ENCODE measurements at regions not wholly inside any gene's neighbourhood (a gene's known extent, or its start where the extent isn't known, plus 50 kb on each side); places are given as distances from the start of the nearest gene placed in this dataset.

DNA sequence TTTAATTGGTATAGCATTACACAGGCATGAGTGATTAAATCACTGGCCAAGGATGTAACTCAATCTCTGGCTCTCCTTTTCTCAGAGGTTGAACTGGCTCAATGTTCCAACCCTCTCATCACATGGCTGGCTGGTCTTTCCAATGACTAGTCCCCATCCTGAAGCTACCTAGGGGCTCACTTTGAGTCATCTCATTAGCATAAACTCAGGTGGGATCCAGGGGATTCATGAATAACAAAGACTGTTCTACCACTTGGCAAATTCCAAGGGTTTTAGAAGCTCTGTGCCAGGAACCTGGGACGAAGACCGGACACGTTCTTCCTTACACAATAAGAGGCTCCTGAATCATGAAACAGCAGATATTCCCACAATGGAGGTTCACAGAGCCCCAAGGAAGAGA, 145.0 kb upstream of the SPATS2L start:
- Mint-ChIP-seq H3K4me1 (ENCODE audit: low read depth) (peaks cover 20% of the 10 kb centered on the region), H3K4me3 (ENCODE audit: low read depth) (no peak overlapping the region), H3K27me3 (no peaks in the 10 kb centered on the region), H3K27ac (no peak overlapping the region), H3K9me3 (ENCODE audit: low read depth) (peaks cover 3% of the 10 kb centered on the region), H3K36me3 (ENCODE audit: insufficient read depth) (no peaks in the 10 kb centered on the region)
- no peak for DNase-seq (ENCODE audit: low spot score, unreplicated experiment)
- TF ChIP-seq, protein P1, sequence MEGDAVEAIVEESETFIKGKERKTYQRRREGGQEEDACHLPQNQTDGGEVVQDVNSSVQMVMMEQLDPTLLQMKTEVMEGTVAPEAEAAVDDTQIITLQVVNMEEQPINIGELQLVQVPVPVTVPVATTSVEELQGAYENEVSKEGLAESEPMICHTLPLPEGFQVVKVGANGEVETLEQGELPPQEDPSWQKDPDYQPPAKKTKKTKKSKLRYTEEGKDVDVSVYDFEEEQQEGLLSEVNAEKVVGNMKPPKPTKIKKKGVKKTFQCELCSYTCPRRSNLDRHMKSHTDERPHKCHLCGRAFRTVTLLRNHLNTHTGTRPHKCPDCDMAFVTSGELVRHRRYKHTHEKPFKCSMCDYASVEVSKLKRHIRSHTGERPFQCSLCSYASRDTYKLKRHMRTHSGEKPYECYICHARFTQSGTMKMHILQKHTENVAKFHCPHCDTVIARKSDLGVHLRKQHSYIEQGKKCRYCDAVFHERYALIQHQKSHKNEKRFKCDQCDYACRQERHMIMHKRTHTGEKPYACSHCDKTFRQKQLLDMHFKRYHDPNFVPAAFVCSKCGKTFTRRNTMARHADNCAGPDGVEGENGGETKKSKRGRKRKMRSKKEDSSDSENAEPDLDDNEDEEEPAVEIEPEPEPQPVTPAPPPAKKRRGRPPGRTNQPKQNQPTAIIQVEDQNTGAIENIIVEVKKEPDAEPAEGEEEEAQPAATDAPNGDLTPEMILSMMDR (IDR thresholded peaks at IDR 0.05; ENCODE audit: unreplicated experiment): no peak

DNA sequence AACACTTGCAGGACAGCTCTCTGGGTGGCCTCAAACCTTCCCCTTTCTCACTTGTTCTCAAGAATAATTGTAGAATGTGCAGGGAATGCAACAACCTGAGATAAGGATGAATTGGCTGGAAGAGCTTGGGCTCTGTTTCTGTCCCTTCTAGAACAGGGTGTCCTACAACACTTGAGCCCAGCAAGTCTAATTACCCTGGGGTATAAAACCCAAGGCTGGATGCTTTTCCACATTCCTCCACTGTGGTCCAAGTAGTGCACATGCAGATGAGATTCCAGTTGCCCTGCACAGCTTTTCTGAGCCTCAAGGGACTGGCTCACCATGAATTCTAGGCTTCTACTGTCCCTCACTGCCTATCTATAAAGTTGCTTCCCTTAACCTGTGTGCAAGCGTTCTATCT, 140.8 kb upstream of the SPATS2L start:
- Mint-ChIP-seq H3K9me3 (ENCODE audit: low read depth) (peaks cover 3% of the 10 kb centered on the region), H3K4me3 (ENCODE audit: low read depth) (no peak overlapping the region), H3K4me1 (ENCODE audit: low read depth) (no peaks in the 10 kb centered on the region), H3K27me3 (no peaks in the 10 kb centered on the region), H3K36me3 (ENCODE audit: insufficient read depth) (no peaks in the 10 kb centered on the region), H3K27ac (no peak overlapping the region)
- DNase-seq (ENCODE audit: low spot score, unreplicated experiment): no peak
- TF ChIP-seq, protein P1 (IDR thresholded peaks at IDR 0.05; ENCODE audit: unreplicated experiment): no peak

DNA sequence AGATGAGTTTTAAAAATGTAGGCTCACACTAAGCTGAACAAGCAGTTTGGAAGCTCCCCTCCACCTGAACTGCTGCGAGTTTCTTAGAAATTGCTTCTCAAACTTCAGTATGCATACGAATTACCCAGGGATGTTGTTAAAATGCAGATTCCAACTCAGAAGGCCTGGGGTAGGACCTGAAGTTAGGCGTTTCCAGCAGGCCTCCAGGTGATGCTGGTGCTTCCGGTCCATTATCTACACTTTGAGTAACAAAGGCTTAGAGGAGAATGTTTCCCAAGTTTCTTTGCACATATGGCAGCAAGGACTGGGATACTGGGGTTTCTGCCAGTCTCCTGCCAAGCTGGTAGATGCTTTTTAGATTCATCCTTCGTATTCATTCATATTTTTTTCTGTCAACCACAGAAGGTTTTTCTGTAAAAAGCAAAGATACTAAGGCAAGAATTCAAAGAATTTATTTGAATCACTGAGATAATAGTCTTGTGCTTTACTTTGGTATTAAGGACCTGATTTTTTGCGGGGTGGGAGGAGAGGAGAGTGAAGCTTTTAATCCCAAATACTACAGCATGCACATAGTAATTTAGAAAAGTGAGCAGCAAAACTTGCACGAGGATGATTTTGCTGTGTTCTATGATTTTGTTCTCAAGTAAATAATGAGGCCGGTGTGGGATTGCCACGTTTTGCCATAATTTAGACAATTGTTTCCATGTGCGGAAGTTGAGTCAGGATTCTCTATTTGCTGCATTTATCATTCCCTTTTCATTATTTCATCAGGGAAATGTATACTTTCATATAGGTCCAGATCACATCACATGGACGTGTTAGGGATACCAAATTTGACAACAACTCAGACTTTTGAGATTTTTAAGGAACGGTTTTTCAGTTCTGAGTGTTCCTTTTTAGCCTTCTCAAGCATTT, 137.6 kb upstream of the SPATS2L start:
- no peak overlapping the region for H3K4me3 Mint-ChIP-seq (ENCODE audit: low read depth)
- DNase-seq (ENCODE audit: low spot score, unreplicated experiment): no peak
- TF ChIP-seq, protein P1 (IDR thresholded peaks at IDR 0.05; ENCODE audit: unreplicated experiment): no peak
- no peak overlapping the region for H3K27ac Mint-ChIP-seq
- H3K4me1 Mint-ChIP-seq (ENCODE audit: low read depth): no peaks in the 10 kb centered on the region
- no peaks in the 10 kb centered on the region for H3K27me3 Mint-ChIP-seq
- H3K9me3 Mint-ChIP-seq (ENCODE audit: low read depth): peaks cover 3% of the 10 kb centered on the region
- H3K36me3 Mint-ChIP-seq (ENCODE audit: insufficient read depth): no peaks in the 10 kb centered on the region

DNA sequence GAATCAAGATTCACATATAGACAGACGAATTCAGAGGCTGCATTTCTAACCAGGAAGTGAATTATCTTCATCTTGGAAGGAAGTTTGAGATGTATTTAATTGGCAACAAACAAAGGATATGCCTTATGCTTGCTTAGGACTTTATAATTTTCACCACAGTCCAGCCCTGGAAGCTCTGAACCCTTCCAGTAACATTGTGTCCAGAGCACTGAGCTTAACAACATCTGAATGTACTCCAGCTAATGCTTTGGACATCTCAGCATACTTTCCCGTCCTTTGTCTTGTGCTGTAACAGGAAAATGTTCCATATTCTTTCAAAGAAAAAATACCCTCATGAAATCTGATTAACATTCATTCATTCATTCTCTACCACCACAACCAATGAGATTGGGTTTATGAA, 136.3 kb upstream of the SPATS2L start:
- Mint-ChIP-seq H3K9me3 (ENCODE audit: low read depth) (peaks cover 3% of the 10 kb centered on the region), H3K27ac (no peak overlapping the region), H3K4me1 (ENCODE audit: low read depth) (no peaks in the 10 kb centered on the region), H3K4me3 (ENCODE audit: low read depth) (no peak overlapping the region), H3K27me3 (no peaks in the 10 kb centered on the region), H3K36me3 (ENCODE audit: insufficient read depth) (no peaks in the 10 kb centered on the region)
- no peak for DNase-seq (ENCODE audit: low spot score, unreplicated experiment)
- TF ChIP-seq, protein P1 (IDR thresholded peaks at IDR 0.05; ENCODE audit: unreplicated experiment): no peak

DNA sequence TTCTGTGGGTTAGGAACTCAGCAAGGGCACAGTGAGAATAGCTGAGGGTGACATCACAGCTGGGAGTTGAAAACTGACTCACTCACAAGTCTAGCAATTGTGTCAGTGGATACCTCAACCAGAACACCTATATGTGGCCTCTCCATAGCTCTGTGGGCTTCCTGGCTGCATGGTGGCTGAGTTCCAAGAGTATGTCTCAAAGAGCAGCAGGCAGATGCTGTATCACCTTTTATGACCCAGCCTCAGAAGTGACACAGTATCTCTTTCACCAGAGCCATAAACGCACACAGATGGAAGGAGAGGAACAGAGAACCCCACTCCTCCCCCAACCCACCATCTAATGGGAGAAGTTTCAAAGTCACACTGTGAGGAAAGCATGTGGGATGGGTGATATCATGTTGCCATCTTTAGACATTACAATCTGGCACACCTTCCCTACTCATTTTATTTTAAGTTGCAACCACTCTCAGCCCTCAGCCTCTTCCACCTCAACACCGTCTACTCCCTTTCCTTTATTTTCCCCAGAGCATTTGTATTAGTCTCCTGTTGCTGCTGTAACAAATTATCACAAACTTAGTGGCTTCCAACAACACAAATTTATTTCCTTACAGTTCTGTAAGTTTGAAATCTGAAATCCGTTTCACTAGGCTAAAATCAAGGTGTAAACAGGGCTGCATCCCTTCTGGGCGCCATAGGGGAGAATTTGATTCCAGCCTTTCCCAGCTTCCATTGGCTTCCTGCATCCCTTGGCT, 134.6 kb upstream of the SPATS2L start:
- Mint-ChIP-seq H3K4me3 (ENCODE audit: low read depth) (no peak overlapping the region), H3K4me1 (ENCODE audit: low read depth) (no peaks in the 10 kb centered on the region), H3K9me3 (ENCODE audit: low read depth) (no peaks in the 10 kb centered on the region), H3K36me3 (ENCODE audit: insufficient read depth) (no peaks in the 10 kb centered on the region), H3K27me3 (no peaks in the 10 kb centered on the region), H3K27ac (no peak overlapping the region)
- DNase-seq (ENCODE audit: low spot score, unreplicated experiment): no peak
- TF ChIP-seq, protein P1 (IDR thresholded peaks at IDR 0.05; ENCODE audit: unreplicated experiment): no peak
